A673 (cell line): ENCODE measurements at regions not wholly inside any gene's neighbourhood (a gene's known extent, or its start where the extent isn't known, plus 50 kb on each side); places are given as distances from the start of the nearest gene placed in this dataset.

Experiments used
- BruUV-seq: library from RNA; stranded (reverse); fragments of 400-500 nt; replicated peaks from 2 replicates; lab custom pipeline; 2021; lab: Mats Ljungman, UMichigan
- CTCF ChIA-PET: fragments of 300-600 bp; sonication (Branson Sonifier 250); formaldehyde crosslinking; loops from one replicate; lab custom pipeline; 2022; ENCODE audit warnings: antibody characterized with exemption; lab: Charles Lee
- POLR2A ChIA-PET: fragments of 300-600 bp; sonication (Branson Sonifier 250); formaldehyde crosslinking; loops from one replicate; lab custom pipeline; 2022; ENCODE audit warnings: antibody characterized with exemption; ENCODE audit not compliant: low non-redundant PET; lab: Charles Lee
- DNase-seq: peaks from one replicate; pipeline ENCODE4 v3.0.0-alpha.2; 2015; ENCODE audit warnings: low spot score
- H3K27ac ChIP-seq: fragments of 200-600 bp; sonication (generic); 2 replicates; pipeline ENCODE4 v1.5.1; 2016; ENCODE audit warnings: mixed run types, low read depth, mild to moderate bottlenecking, mixed read lengths, antibody characterized with exemption, low read length; ENCODE audit not compliant: poor library complexity, severe bottlenecking
- H3K27me3 ChIP-seq: fragments of 200-600 bp; sonication (generic); replicated peaks from 2 replicates; pipeline ENCODE4 v1.6.1; 2017; ENCODE audit warnings: mixed run types, low read depth, mild to moderate bottlenecking, mixed read lengths, antibody characterized with exemption, low read length; ENCODE audit not compliant: insufficient read depth, poor library complexity
- H3K36me3 ChIP-seq: fragments of 200-600 bp; sonication (generic); 2 replicates; pipeline ENCODE4 v1.6.1; 2016; ENCODE audit warnings: mixed run types, mild to moderate bottlenecking, mixed read lengths, antibody characterized with exemption, low read length; ENCODE audit not compliant: insufficient read depth, poor library complexity, severe bottlenecking
- H3K4me1 ChIP-seq: fragments of 200-600 bp; sonication (generic); 2 replicates; pipeline ENCODE4 v1.6.1; 2017; ENCODE audit warnings: mixed run types, mild to moderate bottlenecking, mixed read lengths, antibody characterized with exemption, low read length; ENCODE audit not compliant: insufficient read depth, poor library complexity, severe bottlenecking
- H3K4me3 ChIP-seq: fragments of 200-600 bp; sonication (generic); 2 replicates; pipeline ENCODE4 v1.5.1; 2016; ENCODE audit warnings: low read depth, mixed run types, mild to moderate bottlenecking, mixed read lengths, low read length; ENCODE audit not compliant: poor library complexity, severe bottlenecking
- H3K9me3 ChIP-seq: fragments of 200-600 bp; sonication (generic); 2 replicates; pipeline ENCODE4 v1.6.1; 2016; ENCODE audit warnings: mixed run types, low read depth, mild to moderate bottlenecking, mixed read lengths, antibody characterized with exemption, low read length; ENCODE audit not compliant: poor library complexity, severe bottlenecking
- EZH2 ChIP-seq: fragments of 200-600 bp; sonication (generic); IDR thresholded peaks from 2 replicates; pipeline ENCODE4 v1.6.1; 2017; ENCODE audit warnings: borderline replicate concordance, low read depth, mild to moderate bottlenecking, mixed read lengths, antibody characterized with exemption, low read length; ENCODE audit not compliant: poor library complexity, severe bottlenecking
- intact Hi-C: fragments of 100-400 bp; cut with micrococcal nuclease; formaldehyde crosslinking; loops from one replicate; pipeline ENCODE4 v1.10.0; 2022; ENCODE audit not compliant: unreplicated experiment
- TF ChIP-seq, protein P1 (sequence below): fragments of 300-800, 200-600 bp; sonication (generic); conservative IDR thresholded peaks from 2 replicates; pipeline ENCODE4 v1.5.1; 2017; ENCODE audit warnings: low read depth, mild to moderate bottlenecking, antibody characterized with exemption, low read length, moderate library complexity, mixed read lengths

DNA sequence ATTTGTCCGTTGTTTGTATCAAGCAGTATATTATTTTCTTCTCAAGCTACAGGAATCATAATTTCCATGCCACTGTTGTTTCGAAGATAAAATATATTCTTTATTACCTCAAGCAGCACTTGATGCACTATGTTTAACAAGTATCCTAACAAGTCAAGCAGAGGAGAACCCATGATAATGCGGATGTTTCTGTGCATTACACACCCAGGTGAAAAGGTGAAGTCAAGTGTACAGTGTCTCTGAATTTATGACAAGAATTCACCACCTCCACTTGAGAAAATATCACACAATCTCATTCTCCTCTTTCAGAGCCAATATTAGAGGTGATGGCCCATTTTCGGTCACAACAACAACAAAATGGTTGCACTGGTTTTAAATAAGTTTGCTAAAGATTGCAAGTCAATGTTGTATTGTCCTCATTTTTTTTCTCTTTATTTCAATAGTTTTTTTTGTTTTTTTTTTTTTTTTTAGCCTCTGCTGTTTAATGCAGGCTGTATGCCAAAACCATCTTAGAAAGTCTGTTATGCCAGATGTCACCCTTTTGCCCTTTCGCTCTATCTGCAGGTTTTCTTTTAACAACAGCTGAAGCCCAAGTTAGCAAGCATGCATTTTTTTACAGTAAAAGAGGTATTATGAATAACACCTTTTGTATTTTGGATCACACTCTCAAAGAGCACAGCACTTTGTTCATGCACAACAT, 568.7 kb upstream of the LRRN3 start:
- no peaks in the 10 kb centered on the region for H3K9me3 ChIP-seq
- H3K4me1 ChIP-seq = no peaks in the 10 kb centered on the region
- ChIA-PET CTCF (no interaction called here), POLR2A (no interaction called here)
- intact Hi-C loops = no loop called here
- no TSS peak for BruUV-seq
- H3K27me3 ChIP-seq = no peaks in the 10 kb centered on the region
- no peak overlapping the region for H3K27ac ChIP-seq
- no peak overlapping the region for H3K4me3 ChIP-seq
- no peak for DNase-seq
- TF ChIP-seq, protein P1, sequence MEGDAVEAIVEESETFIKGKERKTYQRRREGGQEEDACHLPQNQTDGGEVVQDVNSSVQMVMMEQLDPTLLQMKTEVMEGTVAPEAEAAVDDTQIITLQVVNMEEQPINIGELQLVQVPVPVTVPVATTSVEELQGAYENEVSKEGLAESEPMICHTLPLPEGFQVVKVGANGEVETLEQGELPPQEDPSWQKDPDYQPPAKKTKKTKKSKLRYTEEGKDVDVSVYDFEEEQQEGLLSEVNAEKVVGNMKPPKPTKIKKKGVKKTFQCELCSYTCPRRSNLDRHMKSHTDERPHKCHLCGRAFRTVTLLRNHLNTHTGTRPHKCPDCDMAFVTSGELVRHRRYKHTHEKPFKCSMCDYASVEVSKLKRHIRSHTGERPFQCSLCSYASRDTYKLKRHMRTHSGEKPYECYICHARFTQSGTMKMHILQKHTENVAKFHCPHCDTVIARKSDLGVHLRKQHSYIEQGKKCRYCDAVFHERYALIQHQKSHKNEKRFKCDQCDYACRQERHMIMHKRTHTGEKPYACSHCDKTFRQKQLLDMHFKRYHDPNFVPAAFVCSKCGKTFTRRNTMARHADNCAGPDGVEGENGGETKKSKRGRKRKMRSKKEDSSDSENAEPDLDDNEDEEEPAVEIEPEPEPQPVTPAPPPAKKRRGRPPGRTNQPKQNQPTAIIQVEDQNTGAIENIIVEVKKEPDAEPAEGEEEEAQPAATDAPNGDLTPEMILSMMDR = no peak
- no peak for TF ChIP-seq EZH2
- no peaks in the 10 kb centered on the region for H3K36me3 ChIP-seq

DNA sequence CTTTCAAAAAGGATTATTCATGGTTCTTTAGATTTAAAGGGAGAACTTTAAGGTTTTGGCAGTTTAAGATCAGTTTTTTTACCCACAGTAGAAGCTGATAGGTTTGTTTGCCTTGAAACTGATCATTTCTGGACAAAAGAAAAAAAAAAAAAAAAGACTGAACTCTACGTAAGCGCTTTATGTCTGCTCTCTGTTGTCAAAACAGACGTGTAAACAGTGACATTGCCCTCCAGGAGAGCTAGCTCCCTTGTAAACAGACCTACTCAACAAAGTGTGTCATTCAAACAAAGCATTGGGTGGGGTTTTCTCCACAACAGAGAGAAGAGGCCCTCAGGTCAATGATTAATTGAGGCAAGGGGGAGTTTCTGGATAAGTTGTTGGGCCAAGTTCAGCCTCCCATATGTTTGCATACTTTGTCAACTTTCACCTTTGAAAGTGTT, 568.1 kb upstream of the LRRN3 start:
- no peaks in the 10 kb centered on the region for H3K36me3 ChIP-seq
- no peaks in the 10 kb centered on the region for H3K4me1 ChIP-seq
- intact Hi-C loops = no loop called here
- BruUV-seq = no TSS peak
- CTCF ChIA-PET = no interaction called here
- POLR2A ChIA-PET = interaction anchor here (0.6 kb wide), 1 partner anchor 9 kb away, joined by 5 read pairs; no protein-coding TSS in a partner anchor
- TF ChIP-seq, protein P1 = no peak
- TF ChIP-seq EZH2 = no peak
- DNase-seq = no peak
- no peak overlapping the region for H3K27ac ChIP-seq
- no peak overlapping the region for H3K4me3 ChIP-seq
- no peaks in the 10 kb centered on the region for H3K9me3 ChIP-seq
- H3K27me3 ChIP-seq = no peaks in the 10 kb centered on the region

DNA sequence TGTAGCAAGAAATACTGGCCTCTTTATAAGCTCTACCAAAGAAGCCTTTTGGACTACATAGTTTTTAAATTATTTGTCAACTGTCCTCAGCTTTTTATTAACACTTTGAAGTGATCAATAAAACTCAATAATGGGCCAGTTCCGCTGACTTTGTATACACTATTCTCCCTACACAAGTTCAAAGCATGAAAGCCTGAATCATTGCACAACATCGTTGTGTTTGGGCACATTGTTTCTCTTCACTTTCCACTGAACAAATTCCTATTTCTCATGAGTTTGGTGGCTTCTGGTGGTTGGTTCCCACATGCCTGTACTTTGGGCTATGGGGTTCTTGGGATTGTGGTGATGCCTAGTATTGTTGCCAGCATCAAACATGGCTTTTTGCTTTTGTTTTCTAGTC, 561.8 kb upstream of the LRRN3 start:
- intact Hi-C loops = no loop called here
- Histone ChIP-seq H3K4me1 (no peaks in the 10 kb centered on the region), H3K36me3 (no peaks in the 10 kb centered on the region), H3K9me3 (no peaks in the 10 kb centered on the region), H3K27ac (no peak overlapping the region), H3K4me3 (no peak overlapping the region), H3K27me3 (no peaks in the 10 kb centered on the region)
- no peak for TF ChIP-seq EZH2
- TF ChIP-seq, protein P1 = no peak
- ChIA-PET POLR2A (no interaction called here), CTCF (no interaction called here)
- no TSS peak for BruUV-seq
- no peak for DNase-seq
